ENCODE measurements at regions not wholly inside any gene's neighbourhood (a gene's known extent, or its start where the extent isn't known, plus 50 kb on each side); places are given as distances from the start of the nearest gene placed in this dataset.

GRCh38 chr5:4893063-4893744, 246.9 kb upstream of the ADAMTS16 start:
- no CpG with 5 or more reads among the region's 9 CpGs for WGBS (ENCODE audit: extremely low coverage, insufficient read length, low lambda C conversion rate)
- no peak overlapping the region for H2AK5ac ChIP-seq (ENCODE audit: insufficient read length, low read length)
- H3K27ac Mint-ChIP-seq: no peak overlapping the region

More at GRCh38 chr5:4893063-4893744, 246.9 kb upstream of the ADAMTS16 start:
- Histone ChIP-seq H2BK5ac (ENCODE audit: insufficient read length, low read length) (no peak overlapping the region), H4K8ac (replicated peaks; ENCODE audit: insufficient read length, low read depth, low read length) (no peak overlapping the region), H2BK120ac (ENCODE audit: low read depth, low read length, poor library complexity, severe bottlenecking) (no peak overlapping the region), H2BK12ac (ENCODE audit: insufficient read length, low read depth, low read length) (no peak overlapping the region), H3K4me2 (ENCODE audit: insufficient read depth, insufficient read length, low read length) (no peak overlapping the region), H3K9me3 (ENCODE audit: control insufficient read depth, low read depth, low read length) (no peaks in the 10 kb centered on the region), H3K79me2 (ENCODE audit: insufficient read depth, low read length) (no peaks in the 10 kb centered on the region), H4K5ac (ENCODE audit: insufficient read length, low read depth, low read length) (no peak overlapping the region), H3K27me3 (ENCODE audit: insufficient read depth, low read length) (no peaks in the 10 kb centered on the region), H3K4me1 (ENCODE audit: insufficient read depth, low read length) (no peaks in the 10 kb centered on the region), H2BK15ac (ENCODE audit: low read depth, low read length) (no peak overlapping the region), H3K23me2 (ENCODE audit: insufficient read length, low read depth, low read length, poor library complexity, severe bottlenecking) (no peaks in the 10 kb centered on the region), H3K23ac (ENCODE audit: insufficient read length, low read depth, low read length) (no peak overlapping the region), H3K27ac (ENCODE audit: insufficient read length, low read depth, low read length) (no peak overlapping the region), H4K20me1 (ENCODE audit: control insufficient read depth, insufficient read depth, insufficient read length) (no peaks in the 10 kb centered on the region), H3K4ac (ENCODE audit: low read depth, low read length) (no peak overlapping the region), H2AFZ (ENCODE audit: low read length) (no peak overlapping the region), H3K79me1 (ENCODE audit: insufficient read depth, low read depth, low read length, poor library complexity, severe bottlenecking) (no peaks in the 10 kb centered on the region), H3K14ac (ENCODE audit: insufficient read depth, low read length) (no peak overlapping the region; the same call in 1 of the 2 replicates), H3K18ac (ENCODE audit: insufficient read length, low read depth, low read length) (no peak overlapping the region), H3K56ac (ENCODE audit: insufficient read length, low read depth, low read length) (no peak overlapping the region), H3K9ac (ENCODE audit: extremely low read depth, insufficient read length, low read length) (no peak overlapping the region), H2BK20ac (ENCODE audit: low read depth, low read length, poor library complexity, severe bottlenecking) (no peak overlapping the region), H4K91ac (ENCODE audit: insufficient read length, low read depth, low read length) (no peak overlapping the region), H3T11ph (ENCODE audit: low read length) (no peak overlapping the region)
- H3K4me1 Mint-ChIP-seq: no peaks in the 10 kb centered on the region
- no peaks in the 10 kb centered on the region for H3K36me3 Mint-ChIP-seq (ENCODE audit: insufficient read depth in 1 of 3, low read depth in 3 of 3)
- no peaks in the 10 kb centered on the region; a peak in 1 of 5 replicates for H3K9me3 Mint-ChIP-seq
- no peak for TF ChIP-seq CTCF (conservative IDR thresholded peaks at IDR 0.05)
- H3K4me3 Mint-ChIP-seq: no peak overlapping the region
- peaks cover 3% of the 10 kb centered on the region; the same call in 1 of the 2 replicates for H3K27me3 Mint-ChIP-seq (ENCODE audit: low read depth)
- no peak for DNase-seq

Data from H9 (cell line).